GM21447 (cell line): ENCODE measurements at regions not wholly inside any gene's neighbourhood (a gene's known extent, or its start where the extent isn't known, plus 50 kb on each side); places are given as distances from the start of the nearest gene placed in this dataset.

Experiments
- ATAC-seq: cut with Tn5 transposase; IDR thresholded peaks from one replicate; pipeline ENCODE4 v1.9.1; 2021; ENCODE audit not compliant: unreplicated experiment

GRCh38 chr13:76795701-76796695 is 90.2 kb downstream of the KCTD12 start:
- ATAC-seq, result no peak

- ATAC-seq, result no peak
Observed at GRCh38 chr13:76792731-76793347, 93.4 kb downstream of the KCTD12 start.

GRCh38 chr13:76790980-76791819 is 95.0 kb downstream of the KCTD12 start:
- ATAC-seq, result no peak

GRCh38 chr13:76790526-76790925 is 95.7 kb downstream of the KCTD12 start:
- ATAC-seq, result no peak

- no peak for ATAC-seq
Observed at GRCh38 chr13:76783798-76784197, 102.4 kb downstream of the KCTD12 start.

- ATAC-seq, result no peak
Observed at GRCh38 chr13:76778853-76779252, 107.4 kb downstream of the KCTD12 start.

GRCh38 chr13:76777096-76777495 is 109.1 kb downstream of the KCTD12 start:
- ATAC-seq, result no peak

GRCh38 chr13:76775088-76775740 is 111.0 kb downstream of the KCTD12 start:
- ATAC-seq, result no peak

- no peak for ATAC-seq
Observed at GRCh38 chr13:76773448-76774094, 112.6 kb downstream of the KCTD12 start.

- ATAC-seq, result no peak
Observed at GRCh38 chr13:76772241-76772640, 114.0 kb downstream of the KCTD12 start.

- ATAC-seq, result no peak
Observed at GRCh38 chr13:76769271-76769791, 116.9 kb downstream of the KCTD12 start.

- no peak for ATAC-seq
Observed at GRCh38 chr13:76768384-76768783, 117.8 kb downstream of the KCTD12 start.

- ATAC-seq, result no peak
Observed at GRCh38 chr13:76764916-76765315, 121.3 kb downstream of the KCTD12 start.

- no peak for ATAC-seq
Observed at GRCh38 chr13:76764429-76764828, 121.8 kb downstream of the KCTD12 start.

- ATAC-seq, result no peak
Observed at GRCh38 chr13:76762721-76763120, 123.5 kb downstream of the KCTD12 start.

- ATAC-seq, result no peak
Observed at GRCh38 chr13:76759877-76760276, 126.3 kb downstream of the KCTD12 start.

- no peak for ATAC-seq
Observed at GRCh38 chr13:76758738-76759137, 127.5 kb downstream of the KCTD12 start.

- ATAC-seq, result no peak
Observed at GRCh38 chr13:76758257-76758656, 127.9 kb downstream of the KCTD12 start.

- ATAC-seq, result no peak
Observed at GRCh38 chr13:76756451-76756850, 129.8 kb downstream of the KCTD12 start.

- ATAC-seq, result no peak
Observed at GRCh38 chr13:76754414-76754813, 131.8 kb downstream of the KCTD12 start.
